RWPE2 (cell line): ENCODE measurements at regions not wholly inside any gene's neighbourhood (a gene's known extent, or its start where the extent isn't known, plus 50 kb on each side); places are given as distances from the start of the nearest gene placed in this dataset.

ENCODE experiments used
- ATAC-seq: fragments of 200-7000 bp; cut with Tn5 transposase; 3 replicates; pipeline ENCODE4 v1.9.1; 2021; ENCODE audit warnings: low read depth
- DNase-seq: peaks from one replicate; pipeline ENCODE4 v3.0.0-alpha.2; 2020; ENCODE audit warnings: low spot score
- H3K27ac ChIP-seq: fragments of 450-650 bp; 2 replicates; pipeline ENCODE4 v1.5.1; 2017; ENCODE audit warnings: mild to moderate bottlenecking; ENCODE audit not compliant: poor library complexity, severe bottlenecking
- H3K27me3 ChIP-seq: fragments of 250-450 bp; sonication (Bioruptor Pico); 2 replicates; pipeline ENCODE4 v1.5.1; 2021; ENCODE audit warnings: mild to moderate bottlenecking, moderate library complexity; ENCODE audit not compliant: insufficient read depth, poor library complexity, severe bottlenecking
- H3K36me3 ChIP-seq: fragments of 250-450 bp; sonication (Bioruptor Pico); 2 replicates; pipeline ENCODE4 v1.5.1; 2020; ENCODE audit warnings: low read depth, mild to moderate bottlenecking, moderate library complexity
- H3K4me1 ChIP-seq: fragments of 250-450 bp; sonication (Bioruptor Pico); 2 replicates; pipeline ENCODE4 v1.5.1; 2021; ENCODE audit warnings: mild to moderate bottlenecking, moderate library complexity; ENCODE audit not compliant: insufficient read depth, poor library complexity, severe bottlenecking
- H3K4me3 ChIP-seq: fragments of 250-450 bp; sonication (Bioruptor Pico); 2 replicates; pipeline ENCODE4 v1.5.1; 2021; ENCODE audit warnings: mild to moderate bottlenecking, moderate library complexity; ENCODE audit not compliant: severe bottlenecking
- H3K9me3 ChIP-seq: fragments of 250-450 bp; sonication (Bioruptor Pico); 2 replicates; pipeline ENCODE4 v1.5.1; 2021; ENCODE audit warnings: mild to moderate bottlenecking, moderate library complexity; ENCODE audit not compliant: severe bottlenecking
- TF ChIP-seq, protein P1 (sequence below): fragments of 450-650 bp; IDR thresholded peaks from one replicate; pipeline ENCODE4 v1.5.1; 2017; ENCODE audit warnings: mild to moderate bottlenecking, moderate library complexity; ENCODE audit not compliant: poor library complexity, severe bottlenecking

DNA sequence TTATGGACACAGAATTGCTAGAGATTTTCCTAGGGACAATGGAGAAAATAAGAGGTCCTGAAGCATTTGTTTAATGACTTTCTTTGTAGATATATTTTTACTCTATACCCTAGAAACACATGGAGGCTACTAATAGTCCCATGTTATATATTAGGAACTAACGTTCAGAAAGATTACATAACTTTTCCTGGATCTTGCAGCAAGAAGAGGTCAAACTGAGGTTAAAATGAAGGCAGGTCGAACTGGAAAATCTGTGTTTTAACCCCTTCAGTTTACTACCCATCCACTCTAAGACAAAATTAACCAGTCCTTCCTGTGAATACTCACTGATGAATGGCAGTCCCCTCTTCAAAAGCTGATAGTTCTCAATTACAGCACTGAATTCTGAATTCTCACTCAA lies 1415.8 kb upstream of the CELF4 start:
- ATAC-seq (no peak), DNase-seq (no peak)
- H3K27me3 ChIP-seq, result no peaks in the 10 kb centered on the region

DNA sequence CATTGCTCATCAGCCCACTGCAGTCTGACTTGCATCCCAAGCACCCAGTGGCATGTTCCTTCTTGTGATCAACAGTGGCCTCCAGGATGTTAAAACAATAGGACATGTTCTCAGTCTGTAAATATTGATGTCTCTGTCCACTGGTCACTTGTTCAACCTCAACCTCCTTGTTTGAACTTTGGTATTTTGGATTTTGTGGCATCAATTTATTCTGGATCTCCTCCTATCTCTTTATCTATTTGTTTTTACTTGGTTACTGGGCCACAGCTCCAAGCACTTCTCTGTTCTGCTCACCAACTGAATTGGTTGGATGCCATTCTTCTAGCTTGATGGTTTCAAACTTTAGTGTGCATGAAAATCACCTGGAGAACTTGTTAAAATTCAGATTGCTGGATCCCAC lies 1414.8 kb upstream of the CELF4 start:
- H3K27me3 ChIP-seq, result no peaks in the 10 kb centered on the region
- ATAC-seq (no peak), DNase-seq (no peak)
- H3K27ac ChIP-seq, result no peak overlapping the region
- H3K36me3 ChIP-seq, result no peaks in the 10 kb centered on the region
- TF ChIP-seq, protein P1, sequence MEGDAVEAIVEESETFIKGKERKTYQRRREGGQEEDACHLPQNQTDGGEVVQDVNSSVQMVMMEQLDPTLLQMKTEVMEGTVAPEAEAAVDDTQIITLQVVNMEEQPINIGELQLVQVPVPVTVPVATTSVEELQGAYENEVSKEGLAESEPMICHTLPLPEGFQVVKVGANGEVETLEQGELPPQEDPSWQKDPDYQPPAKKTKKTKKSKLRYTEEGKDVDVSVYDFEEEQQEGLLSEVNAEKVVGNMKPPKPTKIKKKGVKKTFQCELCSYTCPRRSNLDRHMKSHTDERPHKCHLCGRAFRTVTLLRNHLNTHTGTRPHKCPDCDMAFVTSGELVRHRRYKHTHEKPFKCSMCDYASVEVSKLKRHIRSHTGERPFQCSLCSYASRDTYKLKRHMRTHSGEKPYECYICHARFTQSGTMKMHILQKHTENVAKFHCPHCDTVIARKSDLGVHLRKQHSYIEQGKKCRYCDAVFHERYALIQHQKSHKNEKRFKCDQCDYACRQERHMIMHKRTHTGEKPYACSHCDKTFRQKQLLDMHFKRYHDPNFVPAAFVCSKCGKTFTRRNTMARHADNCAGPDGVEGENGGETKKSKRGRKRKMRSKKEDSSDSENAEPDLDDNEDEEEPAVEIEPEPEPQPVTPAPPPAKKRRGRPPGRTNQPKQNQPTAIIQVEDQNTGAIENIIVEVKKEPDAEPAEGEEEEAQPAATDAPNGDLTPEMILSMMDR, result no peak
- no peak overlapping the region for H3K4me3 ChIP-seq
- H3K4me1 ChIP-seq, result no peaks in the 10 kb centered on the region
- no peaks in the 10 kb centered on the region for H3K9me3 ChIP-seq

More for the DNA sequence above, 1415.8 kb upstream of the CELF4 start:
- H3K27ac ChIP-seq, result no peak overlapping the region
- H3K4me3 ChIP-seq, result no peak overlapping the region
- TF ChIP-seq, protein P1, result no peak
- H3K9me3 ChIP-seq, result no peaks in the 10 kb centered on the region
- no peaks in the 10 kb centered on the region for H3K36me3 ChIP-seq
- H3K4me1 ChIP-seq, result no peaks in the 10 kb centered on the region

DNA sequence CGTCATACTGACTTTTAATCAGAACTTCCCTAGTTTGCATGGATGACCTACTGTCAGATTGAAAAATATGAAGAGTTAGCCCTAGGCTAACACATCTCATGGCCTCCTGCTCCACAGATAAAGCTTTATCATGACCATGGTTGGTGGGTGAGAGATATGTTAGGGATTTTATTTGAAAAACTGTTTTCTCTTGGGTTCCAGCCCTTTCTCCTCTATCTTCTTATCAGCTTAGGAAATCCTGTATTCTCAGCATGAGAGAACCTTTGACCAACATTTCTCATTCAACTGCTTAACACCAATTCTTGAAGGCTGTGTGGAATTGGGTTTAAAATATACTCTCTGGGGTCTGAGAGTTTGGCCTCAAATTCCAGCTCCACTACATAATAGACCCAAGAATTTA lies 1407.0 kb upstream of the CELF4 start:
- H3K36me3 ChIP-seq, result no peaks in the 10 kb centered on the region
- no peak overlapping the region for H3K4me3 ChIP-seq
- H3K27me3 ChIP-seq, result no peaks in the 10 kb centered on the region
- no peak for ATAC-seq
- TF ChIP-seq, protein P1, result no peak
- no peak overlapping the region for H3K27ac ChIP-seq
- no peak for DNase-seq
- H3K4me1 ChIP-seq, result no peaks in the 10 kb centered on the region
- H3K9me3 ChIP-seq, result no peaks in the 10 kb centered on the region

DNA sequence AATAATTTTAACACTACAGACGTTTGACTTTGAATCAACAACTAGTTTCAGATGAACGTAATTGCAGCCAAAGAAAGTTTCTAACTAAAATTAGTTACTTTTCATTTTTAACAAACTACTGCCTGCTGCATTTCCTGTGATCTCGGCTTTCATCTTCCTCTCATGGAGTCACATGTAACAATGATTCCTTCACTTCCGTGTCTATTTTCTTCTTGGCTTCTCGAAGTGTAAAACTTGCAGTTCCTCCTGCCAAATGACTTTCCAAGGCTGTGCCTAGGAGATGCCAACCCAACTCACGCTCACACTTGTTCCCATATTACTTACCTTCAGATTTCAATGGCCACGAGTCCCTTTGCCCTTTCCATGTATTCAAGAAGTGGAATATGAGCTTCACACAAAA lies 1406.3 kb upstream of the CELF4 start:
- DNase-seq (no peak), ATAC-seq (no peak)
- Histone ChIP-seq H3K4me3 (no peak overlapping the region), H3K27ac (no peak overlapping the region), H3K4me1 (no peaks in the 10 kb centered on the region), H3K27me3 (no peaks in the 10 kb centered on the region), H3K9me3 (no peaks in the 10 kb centered on the region), H3K36me3 (no peaks in the 10 kb centered on the region)
- TF ChIP-seq, protein P1, result no peak

DNA sequence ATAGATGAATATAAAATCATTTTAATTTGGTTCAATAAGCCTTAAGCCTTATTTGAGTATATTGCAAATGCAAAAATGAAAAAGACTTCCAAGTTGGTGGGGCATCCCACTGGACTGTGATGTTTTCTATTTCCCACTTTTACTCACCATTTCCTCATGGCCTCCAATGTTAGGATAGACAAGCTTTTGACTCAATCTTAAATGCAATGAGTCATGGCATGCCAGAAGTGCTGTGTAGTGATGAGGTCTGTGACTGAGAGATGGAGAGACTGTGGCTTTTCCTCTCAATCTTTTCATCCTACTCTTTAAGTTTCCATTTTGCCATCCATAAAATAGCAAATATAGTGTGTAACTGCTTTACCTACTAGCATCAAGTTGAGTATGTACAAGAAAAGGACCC lies 1401.2 kb upstream of the CELF4 start:
- no peaks in the 10 kb centered on the region for H3K27me3 ChIP-seq
- H3K9me3 ChIP-seq, result no peaks in the 10 kb centered on the region
- TF ChIP-seq, protein P1, result no peak
- no peaks in the 10 kb centered on the region for H3K36me3 ChIP-seq
- ATAC-seq (no peak), DNase-seq (no peak)
- no peaks in the 10 kb centered on the region for H3K4me1 ChIP-seq
- no peak overlapping the region for H3K4me3 ChIP-seq
- no peak overlapping the region for H3K27ac ChIP-seq
